GM18909 (cell line): ENCODE measurements at regions not wholly inside any gene's neighbourhood (a gene's known extent, or its start where the extent isn't known, plus 50 kb on each side); places are given as distances from the start of the nearest gene placed in this dataset.
"Not testable (repeated sequence)": the region's sequence is repeated elsewhere in the genome, so short reads cannot be mapped to it uniquely, and the experiment has no call there.

Experiments
- ATAC-seq: cut with Tn5 transposase; IDR thresholded peaks from one replicate; pipeline ENCODE4 v1.9.1; 2021; ENCODE audit warnings: mild to moderate bottlenecking; ENCODE audit not compliant: unreplicated experiment, poor library complexity

GRCh38 chr18:10320791-10321190, 133.6 kb upstream of the APCDD1 start:
- ATAC-seq, result no peak

GRCh38 chr18:10321576-10321975, 132.9 kb upstream of the APCDD1 start:
- no peak for ATAC-seq

- ATAC-seq, result no peak
These were observed 132.4 kb upstream of the APCDD1 start for GRCh38 chr18:10322004-10322403.

- ATAC-seq, result no peak
These were observed 132.0 kb upstream of the APCDD1 start for GRCh38 chr18:10322435-10322834.

GRCh38 chr18:10329101-10329500, 125.3 kb upstream of the APCDD1 start:
- no peak for ATAC-seq

GRCh38 chr18:10330428-10330827, 124.0 kb upstream of the APCDD1 start:
- ATAC-seq, result no peak

GRCh38 chr18:10332452-10332851, 122.0 kb upstream of the APCDD1 start:
- ATAC-seq, result no peak

GRCh38 chr18:10336749-10337350, 117.6 kb upstream of the APCDD1 start:
- ATAC-seq, result no peak

GRCh38 chr18:10340821-10341220, 113.6 kb upstream of the APCDD1 start:
- no peak for ATAC-seq

- no peak for ATAC-seq
These were observed 110.7 kb upstream of the APCDD1 start for GRCh38 chr18:10343778-10344177.

GRCh38 chr18:10346749-10347415, 107.6 kb upstream of the APCDD1 start:
- ATAC-seq, result no peak

GRCh38 chr18:10349561-10349960, 104.9 kb upstream of the APCDD1 start:
- ATAC-seq, result no peak

- ATAC-seq, result no peak
These were observed 103.8 kb upstream of the APCDD1 start for GRCh38 chr18:10350661-10351060.

- no peak for ATAC-seq
These were observed 103.1 kb upstream of the APCDD1 start for GRCh38 chr18:10351219-10351818.

GRCh38 chr18:10351858-10352257, 102.6 kb upstream of the APCDD1 start:
- no peak for ATAC-seq

GRCh38 chr18:10352671-10353070, 101.8 kb upstream of the APCDD1 start:
- no peak for ATAC-seq

GRCh38 chr18:10353791-10354190, 100.6 kb upstream of the APCDD1 start:
- no peak for ATAC-seq

GRCh38 chr18:10354241-10354811, 100.1 kb upstream of the APCDD1 start:
- no peak for ATAC-seq

GRCh38 chr18:10354890-10355289, 99.5 kb upstream of the APCDD1 start:
- ATAC-seq, result no peak

- ATAC-seq, result not testable (repeated sequence)
These were observed 97.4 kb upstream of the APCDD1 start for GRCh38 chr18:10356999-10357398.

- ATAC-seq, result no peak
These were observed 92.8 kb upstream of the APCDD1 start for GRCh38 chr18:10361660-10362059.
